Endometrium (tissue), 2 donors: ENCODE measurements at regions not wholly inside any gene's neighbourhood (a gene's known extent, or its start where the extent isn't known, plus 50 kb on each side); places are given as distances from the start of the nearest gene placed in this dataset.

Experiments used
- FAIRE-seq: peaks from 2 replicates; lab custom pipeline; 2012; peaks lifted over from hg19 to GRCh38; lab: Jason Lieb, UNC
- donor health status: control.
- donor health status: control.

GRCh38 chr2:188142636-188143295 lies 148.9 kb upstream of the GULP1 start:
- no peak for FAIRE-seq

GRCh38 chr2:188145885-188146284 lies 145.8 kb upstream of the GULP1 start:
- FAIRE-seq = no peak

GRCh38 chr2:188146888-188147287 lies 144.8 kb upstream of the GULP1 start:
- FAIRE-seq = no peak

- no peak for FAIRE-seq
Measured at GRCh38 chr2:188151670-188152069, 140.0 kb upstream of the GULP1 start.

GRCh38 chr2:188158337-188159100 lies 133.2 kb upstream of the GULP1 start:
- no peak for FAIRE-seq

- no peak for FAIRE-seq
Measured at GRCh38 chr2:188159484-188159883, 132.2 kb upstream of the GULP1 start.

- FAIRE-seq = no peak
Measured at GRCh38 chr2:188170356-188170755, 121.3 kb upstream of the GULP1 start.

GRCh38 chr2:188176620-188177019 lies 115.1 kb upstream of the GULP1 start:
- no peak for FAIRE-seq

- FAIRE-seq = no peak
Measured at GRCh38 chr2:188181067-188181838, 110.4 kb upstream of the GULP1 start.

GRCh38 chr2:188181884-188182283 lies 109.8 kb upstream of the GULP1 start:
- no peak for FAIRE-seq

GRCh38 chr2:188187726-188188125 lies 103.9 kb upstream of the GULP1 start:
- no peak for FAIRE-seq

- FAIRE-seq = no peak
Measured at GRCh38 chr2:188189356-188189755, 102.3 kb upstream of the GULP1 start.

- FAIRE-seq = no peak
Measured at GRCh38 chr2:188193230-188193629, 98.4 kb upstream of the GULP1 start.

- no peak for FAIRE-seq
Measured at GRCh38 chr2:188196343-188197008, 95.2 kb upstream of the GULP1 start.

GRCh38 chr2:188199716-188200128 lies 92.0 kb upstream of the GULP1 start:
- no peak for FAIRE-seq

- FAIRE-seq = no peak
Measured at GRCh38 chr2:188201639-188202038, 90.0 kb upstream of the GULP1 start.

GRCh38 chr2:188202777-188203176 lies 88.9 kb upstream of the GULP1 start:
- FAIRE-seq = no peak

- no peak for FAIRE-seq
Measured at GRCh38 chr2:188203776-188204175, 87.9 kb upstream of the GULP1 start.

- no peak for FAIRE-seq
Measured at GRCh38 chr2:188204824-188205223, 86.8 kb upstream of the GULP1 start.

- FAIRE-seq = no peak
Measured at GRCh38 chr2:188207554-188207953, 84.1 kb upstream of the GULP1 start.

- no peak for FAIRE-seq
Measured at GRCh38 chr2:188209218-188209617, 82.5 kb upstream of the GULP1 start.

- FAIRE-seq = no peak
Measured at GRCh38 chr2:188217264-188217663, 74.4 kb upstream of the GULP1 start.

GRCh38 chr2:188219541-188219940 lies 72.1 kb upstream of the GULP1 start:
- FAIRE-seq = no peak
